H1 (cell line): ENCODE measurements at regions not wholly inside any gene's neighbourhood (a gene's known extent, or its start where the extent isn't known, plus 50 kb on each side); places are given as distances from the start of the nearest gene placed in this dataset.

Experiments
- CBX5 ChIP-seq: fragments of 300-800, 300-1000 bp; sonication (generic); IDR thresholded peaks from 2 replicates; pipeline ENCODE4 v1.7.1; 2016; ENCODE audit warnings: antibody characterized with exemption, low read length, low read depth
- CEBPB ChIP-seq: IDR thresholded peaks from 2 replicates; pipeline ENCODE4 v1.6.1; 2012; ENCODE audit warnings: low read depth, low read length
- CHD7 ChIP-seq: fragments of 300-600 bp; sonication (generic); IDR thresholded peaks from 2 replicates; pipeline ENCODE4 v1.7.1; 2012; ENCODE audit warnings: low read length, moderate library complexity, mild to moderate bottlenecking, inconsistent platforms; ENCODE audit not compliant: insufficient replicate concordance
- CTCF ChIP-seq, 3 experiments: IDR thresholded peaks; 1 replicate in 2 of 3; 2 replicates in 1 of 3; pipeline versions ENCODE4 v1.5.1 to v1.6.1; 2011; ENCODE audit warnings: low read length in 3 of 3, mild to moderate bottlenecking in 3 of 3, inconsistent platforms in 2 of 3, low read depth in 1 of 3, moderate library complexity in 1 of 3; ENCODE audit not compliant: insufficient read depth in 1 of 3; ENCODE audit errors: control extremely low read depth in 1 of 3
- EGR1 ChIP-seq: IDR thresholded peaks from 2 replicates; pipeline ENCODE4 v1.6.1; 2011; ENCODE audit warnings: low read depth, low read length, borderline replicate concordance
- EP300 ChIP-seq, 2 experiments: IDR thresholded peaks; 1 replicate in 1 of 2; 2 replicates in 1 of 2; pipeline ENCODE4 v1.6.1; 2011 to 2012; ENCODE audit warnings: low read depth in 2 of 2, low read length in 2 of 2, mild to moderate bottlenecking in 2 of 2, borderline replicate concordance in 1 of 2, inconsistent platforms in 1 of 2, moderate library complexity in 1 of 2
- MAX ChIP-seq: IDR thresholded peaks from 2 replicates; pipeline ENCODE4 v1.6.1; 2012; ENCODE audit warnings: inconsistent platforms
- POU5F1 ChIP-seq: IDR thresholded peaks from 2 replicates; pipeline ENCODE4 v1.6.1; 2011; ENCODE audit warnings: low read depth, mild to moderate bottlenecking, low read length, moderate library complexity
- RBBP5 ChIP-seq: IDR thresholded peaks from 2 replicates; pipeline ENCODE4 v1.7.1; 2012; ENCODE audit warnings: low read depth, mild to moderate bottlenecking, inconsistent platforms, low read length, moderate library complexity, borderline replicate concordance
- TAF1 ChIP-seq: IDR thresholded peaks from 2 replicates; pipeline ENCODE4 v1.6.1; 2011; ENCODE audit warnings: mild to moderate bottlenecking, low read depth, low read length
- USF2 ChIP-seq: IDR thresholded peaks from 2 replicates; pipeline ENCODE4 v1.6.1; 2011; ENCODE audit warnings: low read length, improper control_type of control experiment

GRCh38 chrX:142001934-142002333 is 98.2 kb downstream of the MAGEC1 start:
- TF ChIP-seq CHD7 (no peak), CTCF (IDR thresholded peaks at IDR 0.05; ENCODE audit: control extremely low read depth in 1 of 3, insufficient read depth in 1 of 3, low read depth in 1 of 3, low read length in 3 of 3) (no peak), CEBPB (no peak), EP300 (IDR thresholded peaks at IDR 0.05; ENCODE audit: borderline replicate concordance in 1 of 2, low read depth in 2 of 2, low read length in 2 of 2) (no peak), EGR1 (no peak), POU5F1 (no peak), RBBP5 (no peak), CBX5 (no peak), USF2 (no peak), MAX (no peak), TAF1 (no peak)
